CD4-positive, alpha-beta T cell treated with Interleukin-4 for 4 hours (primary cell): ENCODE measurements at regions not wholly inside any gene's neighbourhood (a gene's known extent, or its start where the extent isn't known, plus 50 kb on each side); places are given as distances from the start of the nearest gene placed in this dataset.
"Not testable (repeated sequence)": the region's sequence is repeated elsewhere in the genome, so short reads cannot be mapped to it uniquely, and the experiment has no call there.

Experiments used
- DNase-seq: peaks from one replicate; pipeline ENCODE4 v3.0.0-alpha.2; 2020

GRCh38 chr3:43236008-43236407 lies 50.3 kb upstream of the SNRK start:
- DNase-seq, result no peak

GRCh38 chr3:43233062-43233461 lies 53.3 kb upstream of the SNRK start:
- DNase-seq, result no peak

- DNase-seq, result no peak
Observed at GRCh38 chr3:43231276-43232000, 54.9 kb upstream of the SNRK start.

- DNase-seq, result not testable (repeated sequence)
Observed at GRCh38 chr3:43229865-43230264, 56.5 kb upstream of the SNRK start.

GRCh38 chr3:43227685-43228084 lies 58.7 kb upstream of the SNRK start:
- not testable (repeated sequence) for DNase-seq

- peak; percentile 40 for DNase-seq
Observed at GRCh38 chr3:43224405-43225073, 61.8 kb upstream of the SNRK start.

GRCh38 chr3:43223670-43224364 lies 62.5 kb upstream of the SNRK start:
- DNase-seq, result peak; percentile 38

GRCh38 chr3:43222590-43222989 lies 63.8 kb upstream of the SNRK start:
- peak; percentile 24 for DNase-seq

- no peak for DNase-seq
Observed at GRCh38 chr3:43221076-43221475, 65.3 kb upstream of the SNRK start.

- DNase-seq, result no peak
Observed at GRCh38 chr3:43219616-43220015, 66.7 kb upstream of the SNRK start.

GRCh38 chr3:43218921-43219320 lies 67.4 kb upstream of the SNRK start:
- no peak for DNase-seq

- DNase-seq, result no peak
Observed at GRCh38 chr3:43218156-43218555, 68.2 kb upstream of the SNRK start.

GRCh38 chr3:43217633-43218032 lies 68.7 kb upstream of the SNRK start:
- no peak for DNase-seq

- no peak for DNase-seq
Observed at GRCh38 chr3:43217206-43217605, 69.1 kb upstream of the SNRK start.

GRCh38 chr3:43215663-43216275 lies 70.6 kb upstream of the SNRK start:
- DNase-seq, result no peak

- no peak for DNase-seq
Observed at GRCh38 chr3:43215138-43215537, 71.2 kb upstream of the SNRK start.

- DNase-seq, result no peak
Observed at GRCh38 chr3:43214616-43215015, 71.7 kb upstream of the SNRK start.

GRCh38 chr3:43213631-43214030 lies 72.7 kb upstream of the SNRK start:
- no peak for DNase-seq

- DNase-seq, result no peak
Observed at GRCh38 chr3:43212914-43213611, 73.3 kb upstream of the SNRK start.

GRCh38 chr3:43211681-43212080 lies 74.7 kb upstream of the SNRK start:
- no peak for DNase-seq

GRCh38 chr3:43210049-43211027 lies 76.0 kb upstream of the SNRK start:
- DNase-seq, result no peak

GRCh38 chr3:43207628-43208085 lies 78.7 kb upstream of the SNRK start:
- no peak for DNase-seq
